Stimulated activated CD4-positive, alpha-beta T cell treated with anti-CD3 and anti-CD28 coated beads, Interleukin-4, amount 100 ng/mL, for 48 hours (primary cell): ENCODE measurements at regions not wholly inside any gene's neighbourhood (a gene's known extent, or its start where the extent isn't known, plus 50 kb on each side); places are given as distances from the start of the nearest gene placed in this dataset.

Source experiments
- DNase-seq, 2 donors: peaks; one replicate each; pipeline ENCODE4 v3.0.0-alpha.2; 2020; ENCODE audit warnings: low read depth in 2 of 2

- no peak for DNase-seq
Observed at GRCh38 chr2:20150110-20150706, 74.7 kb downstream of the SDC1 start.

GRCh38 chr2:20149703-20150030 is 75.3 kb downstream of the SDC1 start:
- no peak for DNase-seq

- DNase-seq, result no peak
Observed at GRCh38 chr2:20148923-20149702, 75.8 kb downstream of the SDC1 start.

- DNase-seq, result no peak
Observed at GRCh38 chr2:20148426-20148922, 76.5 kb downstream of the SDC1 start.

- DNase-seq, result no peak
Observed at GRCh38 chr2:20147351-20147750, 77.6 kb downstream of the SDC1 start.

- DNase-seq, result no peak
Observed at GRCh38 chr2:20146401-20146800, 78.5 kb downstream of the SDC1 start.

- DNase-seq, result no peak
Observed at GRCh38 chr2:20145497-20146193, 79.3 kb downstream of the SDC1 start.

GRCh38 chr2:20144861-20145260 is 80.1 kb downstream of the SDC1 start:
- no peak for DNase-seq

GRCh38 chr2:20144196-20144595 is 80.7 kb downstream of the SDC1 start:
- DNase-seq, result no peak

GRCh38 chr2:20143263-20143662 is 81.7 kb downstream of the SDC1 start:
- no peak for DNase-seq

GRCh38 chr2:20141806-20142205 is 83.1 kb downstream of the SDC1 start:
- no peak for DNase-seq

- DNase-seq, result no peak
Observed at GRCh38 chr2:20141056-20141762, 83.7 kb downstream of the SDC1 start.

GRCh38 chr2:20140321-20141055 is 84.4 kb downstream of the SDC1 start:
- DNase-seq, result no peak

GRCh38 chr2:20139407-20140172 is 85.3 kb downstream of the SDC1 start:
- DNase-seq, result no peak

- no peak for DNase-seq
Observed at GRCh38 chr2:20138696-20139095, 86.2 kb downstream of the SDC1 start.

GRCh38 chr2:20137884-20138283 is 86.5 kb upstream of the LAPTM4A start:
- DNase-seq, result no peak

- no peak for DNase-seq
Observed at GRCh38 chr2:20137131-20137571, 85.7 kb upstream of the LAPTM4A start.

- no peak for DNase-seq
Observed at GRCh38 chr2:20136149-20136548, 84.7 kb upstream of the LAPTM4A start.

- DNase-seq, result peak; percentile 23 to 42
Observed at GRCh38 chr2:20135631-20136050, 84.2 kb upstream of the LAPTM4A start.

GRCh38 chr2:20132990-20133535 is 81.6 kb upstream of the LAPTM4A start:
- DNase-seq, result no peak
